ENCODE measurements at regions not wholly inside any gene's neighbourhood (a gene's known extent, or its start where the extent isn't known, plus 50 kb on each side); places are given as distances from the start of the nearest gene placed in this dataset.
"Not testable (repeated sequence)": the region's sequence is repeated elsewhere in the genome, so short reads cannot be mapped to it uniquely, and the experiment has no call there.

DNA sequence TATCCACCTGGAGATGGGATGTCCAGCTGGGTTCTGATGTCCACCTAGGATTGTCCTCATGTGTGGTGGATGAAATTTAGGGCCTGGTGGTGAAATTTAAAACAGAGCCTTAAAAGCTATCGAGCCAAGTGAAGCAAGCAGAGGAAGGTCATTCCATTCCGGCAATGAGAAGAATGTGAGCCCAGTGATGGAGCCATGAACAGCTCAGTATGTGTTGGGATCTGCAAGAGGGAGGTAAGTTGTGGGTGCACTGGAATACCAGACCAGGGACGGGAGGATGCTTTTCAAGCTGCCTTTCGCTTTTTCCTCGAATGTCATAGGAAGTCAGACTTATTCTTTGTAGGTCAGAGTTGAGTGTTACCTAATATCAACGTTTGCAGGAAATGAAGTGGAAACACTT lies 80.6 kb upstream of the THOC3 start:
- DNase-seq (ENCODE audit: low read depth in 4 of 4, low spot score in 2 of 4), result not testable (repeated sequence)

- not testable (repeated sequence) for DNase-seq (ENCODE audit: low read depth in 4 of 4, low spot score in 2 of 4)
Observed at GRCh38 chr5:176060472-176061268, 92.6 kb upstream of the THOC3 start.

DNA sequence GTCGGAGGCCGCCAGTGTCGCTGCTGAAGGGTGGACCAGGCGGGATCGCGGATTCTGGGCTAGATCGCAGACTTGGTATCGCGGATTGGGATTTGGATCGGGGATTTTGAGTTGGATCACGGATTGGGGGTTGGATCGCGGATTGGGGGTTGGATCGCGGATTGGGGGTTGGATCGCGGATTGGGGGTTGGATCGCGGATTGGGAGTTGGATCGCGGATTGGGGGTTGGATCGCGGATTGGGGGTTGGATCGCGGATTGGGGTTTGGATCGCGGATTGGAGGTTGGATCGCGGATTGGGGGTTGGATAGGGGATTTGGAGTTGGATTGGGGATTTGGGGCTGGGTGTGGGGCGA lies 93.1 kb upstream of the THOC3 start:
- DNase-seq (ENCODE audit: low read depth in 4 of 4, low spot score in 2 of 4), result not testable (repeated sequence)

DNA sequence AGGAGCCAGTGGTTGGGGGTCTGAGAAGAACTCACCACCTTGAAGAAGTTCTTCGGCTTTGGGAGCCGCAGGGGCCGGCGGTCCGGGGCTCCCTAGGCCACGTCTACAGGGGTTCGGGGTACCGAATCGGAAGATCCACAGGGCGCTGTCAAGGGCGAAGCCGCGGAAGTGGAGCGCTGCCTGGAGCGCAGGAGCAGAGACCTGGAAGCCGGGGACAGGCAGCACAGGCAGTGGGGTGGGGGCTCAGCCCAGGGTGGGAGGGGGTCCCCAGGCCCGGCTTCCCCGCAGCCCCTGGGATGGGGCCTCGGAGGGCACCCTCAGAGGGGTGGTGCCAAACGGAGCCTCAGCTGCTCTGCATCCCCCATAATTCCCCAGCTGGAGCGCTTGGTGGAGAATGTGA lies 93.5 kb upstream of the THOC3 start:
- not testable (repeated sequence) for DNase-seq (ENCODE audit: low read depth in 4 of 4, low spot score in 2 of 4)

GRCh38 chr5:176066262-176066945 lies 98.3 kb upstream of the THOC3 start:
- not testable (repeated sequence) for DNase-seq (ENCODE audit: low read depth in 4 of 4, low spot score in 2 of 4)

DNA sequence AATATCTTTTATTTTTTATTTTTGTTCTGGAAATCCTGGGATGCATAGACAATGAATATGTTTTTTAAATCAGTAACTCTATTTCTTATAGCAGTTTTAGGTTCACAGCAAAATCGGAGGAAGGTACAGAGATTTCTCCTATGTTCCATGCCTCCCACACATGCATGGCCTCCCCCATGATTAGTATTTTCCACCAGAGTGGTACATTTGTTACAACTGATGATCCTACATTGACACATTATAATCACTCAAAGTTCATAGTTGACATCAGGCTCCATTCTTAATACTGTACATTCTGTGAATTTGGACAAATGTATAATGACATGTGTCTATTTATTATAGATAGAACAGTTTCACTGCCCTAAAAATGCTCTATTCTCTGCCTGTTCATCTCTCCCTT lies 99.0 kb upstream of the THOC3 start:
- not testable (repeated sequence) for DNase-seq (ENCODE audit: low read depth in 4 of 4, low spot score in 2 of 4)

- not testable (repeated sequence) for DNase-seq (ENCODE audit: low read depth in 4 of 4, low spot score in 2 of 4)
Observed at GRCh38 chr5:176067948-176068347, 99.8 kb upstream of the THOC3 start.

DNA sequence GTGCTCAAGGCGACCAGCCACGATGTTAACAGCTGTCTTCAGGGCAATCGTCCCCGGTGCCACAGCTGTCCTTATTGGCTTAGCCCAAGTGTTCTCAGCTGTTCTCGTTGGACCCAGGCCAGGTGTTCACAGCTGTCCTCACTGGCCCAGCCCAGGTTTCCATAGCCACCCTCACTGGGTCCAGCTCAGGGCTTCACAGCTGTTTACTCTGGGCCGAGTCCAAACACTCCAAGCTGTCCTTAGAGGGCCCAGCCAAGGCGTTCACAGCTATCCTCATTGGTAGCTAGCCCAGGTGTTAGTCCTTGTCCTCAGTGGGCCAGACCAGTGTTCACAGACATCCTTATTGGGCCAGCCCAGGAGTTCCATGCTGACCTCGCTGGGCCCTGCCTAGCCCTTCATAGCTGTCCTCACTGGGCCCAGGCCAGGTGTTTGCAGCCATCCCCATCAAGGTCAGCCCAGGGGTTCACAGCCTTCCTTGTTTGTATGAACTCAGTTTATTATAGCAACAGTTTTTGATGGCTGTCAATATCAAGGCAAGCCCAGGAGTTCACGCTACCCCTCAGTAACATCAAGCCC lies 106.0 kb upstream of the THOC3 start:
- DNase-seq (ENCODE audit: low read depth in 4 of 4, low spot score in 2 of 4), result not testable (repeated sequence)

- DNase-seq (ENCODE audit: low read depth in 4 of 4, low spot score in 2 of 4), result not testable (repeated sequence)
Observed at GRCh38 chr5:176083717-176084116, 115.6 kb upstream of the THOC3 start.

DNA sequence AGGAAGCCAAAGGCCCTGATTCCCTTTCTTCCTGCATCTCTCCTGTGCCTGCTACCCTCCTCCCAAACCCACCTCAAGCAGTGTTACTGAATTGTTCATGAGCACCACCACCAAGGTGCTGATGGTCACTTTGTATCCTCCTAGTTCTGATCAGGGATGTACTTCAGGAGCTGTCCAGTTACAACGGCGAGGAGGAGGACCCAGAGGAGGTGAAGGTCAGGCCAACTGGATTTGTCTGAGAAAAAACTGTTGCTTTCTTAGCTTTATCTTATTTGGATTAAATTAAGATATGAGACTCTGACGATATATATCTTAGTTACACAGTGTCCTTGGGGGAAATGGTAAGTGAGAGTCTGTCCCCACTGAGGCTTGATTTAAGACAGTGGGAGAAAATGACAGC lies 135.0 kb upstream of the THOC3 start:
- DNase-seq (ENCODE audit: low read depth in 4 of 4, low spot score in 2 of 4), result not testable (repeated sequence)

DNA sequence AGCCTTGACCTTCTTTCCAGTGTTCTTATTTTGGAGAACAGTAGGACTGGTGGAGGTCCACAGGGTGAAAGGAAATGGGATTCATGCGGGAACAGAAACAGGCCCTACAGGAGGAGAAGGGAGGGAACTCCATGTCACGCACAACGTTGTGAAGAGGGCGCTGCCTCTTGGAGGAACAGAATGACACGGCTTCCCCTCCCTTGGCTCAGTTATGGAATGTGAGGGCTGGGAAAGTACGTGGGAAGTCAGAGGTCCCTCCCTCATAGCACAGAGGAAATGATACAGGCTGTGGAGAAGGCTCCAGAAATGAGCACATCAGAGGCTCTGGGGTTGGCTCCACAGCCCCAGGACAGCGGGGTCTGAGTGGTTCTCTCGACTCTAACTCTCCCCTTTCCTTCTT lies 125.3 kb upstream of the SIMC1 start:
- not testable (repeated sequence) for DNase-seq (ENCODE audit: low read depth in 4 of 4, low spot score in 2 of 4)

DNA sequence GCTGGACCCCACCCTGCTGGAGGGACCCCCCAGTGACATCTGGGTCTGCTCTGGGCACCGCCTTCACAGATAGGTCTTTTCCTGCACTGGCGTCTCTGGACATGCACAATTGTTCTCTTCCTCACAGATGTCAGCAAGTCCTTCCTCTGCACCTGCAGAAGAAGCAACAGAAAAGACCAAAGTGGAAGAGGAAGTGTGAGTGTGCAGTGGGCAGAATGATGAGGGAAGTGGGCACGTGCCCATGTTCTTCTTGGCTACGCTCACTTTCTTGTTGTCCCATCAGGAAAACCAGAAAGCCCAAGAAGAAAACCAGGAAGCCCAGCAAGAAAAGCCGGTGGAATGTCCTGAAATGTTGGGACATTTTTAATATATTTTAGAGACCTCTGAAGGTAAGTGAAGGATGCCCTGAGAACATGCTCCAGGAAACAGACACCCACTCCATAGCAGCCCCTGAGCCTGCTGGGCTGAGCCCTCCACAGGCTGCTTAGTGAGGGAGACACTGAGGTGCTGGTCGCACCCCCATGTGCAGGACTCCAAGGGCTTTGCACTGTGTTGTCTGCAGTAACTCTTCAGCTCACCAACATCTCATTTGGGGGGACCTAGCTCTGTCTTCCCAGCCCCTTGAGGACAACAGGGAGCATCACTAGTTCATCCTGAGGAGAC lies 124.4 kb upstream of the SIMC1 start:
- DNase-seq (ENCODE audit: low read depth in 4 of 4, low spot score in 2 of 4), result not testable (repeated sequence)

DNA sequence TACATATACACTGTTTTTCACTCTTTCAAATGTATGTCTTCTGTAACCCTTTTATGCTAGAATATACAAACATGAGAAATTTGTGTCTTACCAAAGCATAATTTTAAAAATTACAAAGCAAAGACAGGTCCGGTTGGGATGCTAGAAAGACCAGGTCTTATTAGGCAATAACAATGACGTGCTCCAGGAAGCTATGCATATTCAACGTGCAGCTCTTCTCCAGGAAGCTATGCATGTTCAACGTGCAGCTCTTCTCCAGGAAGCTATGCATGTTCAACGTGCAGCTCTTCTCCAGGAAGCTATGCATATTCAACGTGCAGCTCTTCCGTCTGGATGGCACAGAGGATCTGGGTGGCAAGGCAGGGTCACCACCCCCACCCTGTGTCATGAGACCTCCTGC lies 123.4 kb upstream of the SIMC1 start:
- not testable (repeated sequence) for DNase-seq (ENCODE audit: low read depth in 4 of 4, low spot score in 2 of 4)

- not testable (repeated sequence) for DNase-seq (ENCODE audit: low read depth in 4 of 4, low spot score in 2 of 4)
Observed at GRCh38 chr5:176117699-176118238, 120.5 kb upstream of the SIMC1 start.

GRCh38 chr5:176122361-176122760 lies 115.9 kb upstream of the SIMC1 start:
- DNase-seq (ENCODE audit: low read depth in 4 of 4, low spot score in 2 of 4), result not testable (repeated sequence)

- DNase-seq (ENCODE audit: low read depth in 4 of 4, low spot score in 2 of 4), result not testable (repeated sequence)
Observed at GRCh38 chr5:176124120-176124519, 114.1 kb upstream of the SIMC1 start.

DNA sequence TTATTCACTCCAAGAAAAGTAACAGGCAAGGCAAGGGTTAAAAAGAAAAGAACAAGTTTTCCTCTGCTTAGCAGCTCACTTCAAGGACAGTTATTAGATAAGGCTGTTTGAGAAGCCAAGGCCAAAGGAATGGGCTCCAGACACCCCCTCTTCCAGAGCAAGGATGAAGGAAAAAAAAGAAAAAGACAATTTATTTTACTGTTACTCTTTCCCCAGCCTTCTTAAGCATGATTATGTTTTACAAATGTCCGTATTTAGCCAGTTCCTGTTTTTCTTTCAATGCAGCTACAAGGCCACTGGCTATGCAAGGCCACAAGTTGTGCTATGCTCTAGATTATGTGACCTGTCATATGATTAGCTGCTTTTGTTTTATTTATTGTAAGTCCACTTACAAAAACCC lies 106.5 kb upstream of the SIMC1 start:
- DNase-seq (ENCODE audit: low read depth in 4 of 4, low spot score in 2 of 4), result no peak

DNA sequence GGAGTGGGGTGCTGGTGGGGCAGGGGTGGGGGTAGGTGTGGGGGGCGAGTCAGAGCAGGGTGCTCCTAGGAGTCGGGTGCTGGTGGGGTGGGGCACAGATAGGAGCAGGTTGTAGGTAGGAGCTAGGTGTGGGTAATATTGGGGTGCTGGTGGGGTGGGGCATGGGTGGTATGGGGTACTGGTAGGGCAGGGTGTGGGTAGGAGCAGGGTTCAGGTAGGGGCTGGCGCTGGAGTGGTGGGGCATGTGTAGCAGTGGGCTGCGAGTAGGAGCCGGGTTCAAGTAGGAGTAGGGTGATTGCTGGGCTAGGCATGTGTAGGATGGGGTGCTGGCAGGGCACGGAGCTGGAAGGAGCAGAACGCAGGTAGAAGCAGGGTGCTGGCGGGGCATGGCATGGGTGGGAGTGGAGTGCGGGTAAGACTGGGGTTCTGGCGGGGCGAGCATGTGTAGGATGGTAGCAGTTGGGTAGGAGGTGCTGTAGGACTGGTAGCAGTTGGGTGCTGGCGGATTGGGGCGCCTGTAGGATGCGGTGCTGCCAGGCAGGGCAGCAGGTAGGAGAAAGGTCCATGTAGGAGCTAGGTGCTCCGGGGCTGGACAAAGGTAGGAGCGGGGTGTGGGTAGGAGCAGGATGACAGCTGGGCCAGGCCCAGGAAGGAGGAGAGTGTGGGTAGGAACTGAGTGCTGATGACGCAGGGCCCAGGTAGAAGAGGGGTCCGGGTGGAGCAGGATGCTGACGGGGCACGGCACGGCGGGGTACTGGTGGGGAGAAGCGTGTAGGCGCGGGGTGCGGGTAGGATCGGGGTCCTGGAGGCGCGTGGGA lies 105.5 kb upstream of the SIMC1 start:
- no peak for DNase-seq (ENCODE audit: low read depth in 4 of 4, low spot score in 2 of 4)

DNA sequence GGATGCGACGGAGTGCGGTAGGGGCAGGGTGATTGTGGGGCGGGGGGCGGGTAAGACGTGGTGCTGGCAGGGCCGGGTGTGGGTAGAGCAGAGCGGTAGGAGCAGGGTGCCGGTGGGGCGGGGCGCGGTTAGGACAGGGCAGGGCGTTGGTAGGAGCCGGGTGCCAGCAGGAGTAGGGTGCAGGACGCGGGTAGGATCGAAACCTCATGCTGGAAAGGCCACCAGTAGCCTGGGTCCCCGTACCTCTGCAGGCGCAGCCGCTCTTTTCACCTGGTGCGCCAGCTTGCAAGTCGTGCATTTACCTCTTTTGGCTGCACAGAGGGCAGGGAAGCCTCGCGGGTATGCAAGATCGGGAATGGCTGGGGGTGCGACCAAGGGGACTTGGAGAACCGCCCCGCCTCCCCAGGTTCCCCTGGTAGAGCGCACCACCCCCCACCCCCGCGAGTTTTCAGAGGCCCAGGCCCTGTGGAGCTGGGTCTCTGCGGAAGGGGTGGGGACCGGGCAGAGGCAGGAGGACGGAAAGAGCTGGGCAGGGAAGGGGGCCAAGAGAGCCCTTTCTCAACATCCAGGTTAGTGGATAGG lies 104.8 kb upstream of the SIMC1 start:
- DNase-seq (ENCODE audit: low read depth in 4 of 4, low spot score in 2 of 4), result no peak

DNA sequence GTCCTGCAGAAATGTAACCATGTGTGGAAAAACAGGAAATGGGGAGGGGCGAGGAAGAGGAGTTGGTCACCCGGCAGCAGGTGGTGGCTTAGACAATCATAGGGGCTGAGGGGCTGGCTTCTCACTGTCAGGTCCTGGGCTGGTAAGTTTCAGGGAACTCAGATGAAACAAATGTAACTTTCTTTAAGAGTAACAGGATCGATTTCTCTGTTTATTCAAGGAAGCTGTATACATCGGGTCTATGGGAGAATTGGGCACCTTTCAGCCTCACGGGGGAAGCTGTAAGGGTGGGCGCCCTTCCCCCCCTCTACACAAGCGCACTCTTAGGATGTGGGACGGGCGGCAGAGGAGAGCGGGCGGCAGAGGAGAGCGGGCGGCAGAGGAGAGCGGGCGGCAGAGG lies 104.3 kb upstream of the SIMC1 start:
- DNase-seq (ENCODE audit: low read depth in 4 of 4, low spot score in 2 of 4), result no peak

Measured in left renal cortex interstitium (tissue), 4 donors.